ENCODE measurements at regions not wholly inside any gene's neighbourhood (a gene's known extent, or its start where the extent isn't known, plus 50 kb on each side); places are given as distances from the start of the nearest gene placed in this dataset.
A peak's percentile ranks its signal among the peaks of the same experiment; 100 is the strongest.
"Not testable (repeated sequence)": the region's sequence is repeated elsewhere in the genome, so short reads cannot be mapped to it uniquely, and the experiment has no call there.

DNA sequence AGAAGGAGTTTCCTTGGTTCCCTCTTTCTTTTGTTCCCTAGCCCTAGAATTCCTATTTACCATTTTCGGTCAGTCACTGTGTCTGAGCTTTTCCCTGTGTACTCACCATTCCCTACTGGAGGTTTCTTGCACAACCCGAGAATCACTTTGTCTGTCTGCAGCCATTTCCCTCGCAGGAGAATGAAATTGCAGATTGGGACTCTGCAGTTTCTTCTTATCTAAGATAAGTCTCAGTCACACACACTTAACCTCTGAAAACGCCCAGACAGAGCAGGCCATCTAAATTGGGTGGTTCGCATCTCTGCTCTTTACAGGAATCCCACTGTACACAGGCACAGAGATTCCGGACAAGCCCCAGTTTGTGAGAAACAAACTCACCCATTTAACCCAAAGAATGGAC lies 58.6 kb upstream of the CNTNAP2 start:
- no peak for FAIRE-seq

DNA sequence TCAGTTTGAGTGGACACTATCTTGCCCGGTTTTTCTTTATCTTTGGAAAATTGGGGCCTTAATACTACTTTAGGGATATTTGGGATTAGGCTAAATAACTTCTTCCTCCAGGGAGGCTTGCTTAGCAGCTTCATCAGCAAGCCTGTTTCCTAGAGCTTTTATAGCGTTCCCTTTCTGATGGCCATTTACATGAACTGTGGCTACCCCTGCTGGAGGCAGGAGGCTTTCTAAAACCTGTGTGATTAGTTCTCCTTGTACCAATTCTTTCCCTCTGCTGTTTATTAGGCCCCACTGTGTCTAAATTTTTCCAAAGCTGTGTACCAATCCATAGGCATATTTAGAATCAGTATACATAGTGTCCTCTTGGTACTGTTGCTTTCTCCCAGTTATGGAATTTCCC lies 61.7 kb upstream of the CNTNAP2 start:
- no peak for FAIRE-seq

DNA sequence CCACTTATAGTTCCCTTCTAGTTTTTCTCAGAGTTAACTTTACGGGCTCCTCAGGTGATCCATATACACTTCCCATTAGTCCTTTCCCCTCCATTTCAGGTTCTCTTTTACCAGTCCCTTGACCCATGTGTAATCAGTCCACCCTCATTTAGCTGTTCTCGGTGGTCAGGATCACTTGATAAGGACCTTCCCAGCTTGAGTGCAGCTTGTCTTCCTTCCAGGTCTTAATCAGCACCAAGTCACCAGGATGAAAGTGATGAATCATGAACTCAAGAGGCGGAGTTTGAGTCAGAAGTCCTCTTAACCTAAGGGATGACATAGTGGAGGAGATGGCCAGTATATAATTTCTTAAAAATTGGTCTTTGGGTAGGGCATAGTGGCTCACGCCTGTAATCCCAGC lies 63.1 kb upstream of the CNTNAP2 start:
- FAIRE-seq, result no peak

DNA sequence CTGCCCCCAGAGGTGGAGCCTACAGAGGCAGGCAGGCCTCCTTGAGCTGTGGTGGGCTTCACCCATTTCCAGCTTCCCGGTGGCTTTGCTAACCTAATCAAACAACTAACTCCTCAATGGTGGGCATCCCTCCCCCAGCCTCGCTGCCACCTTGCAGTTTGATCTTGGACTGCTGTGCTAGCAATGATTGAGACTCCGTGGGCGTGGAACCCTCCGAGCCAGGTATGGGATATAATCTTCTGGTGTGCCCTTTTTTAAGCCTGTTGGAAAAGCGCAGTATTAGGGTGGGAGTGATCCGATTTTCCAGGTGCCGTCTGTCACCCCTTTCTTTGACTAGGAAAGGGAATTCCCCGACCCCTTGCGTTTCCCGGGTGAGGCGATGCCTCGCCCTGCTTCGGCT lies 73.3 kb upstream of the CNTNAP2 start:
- FAIRE-seq, result not testable (repeated sequence)

DNA sequence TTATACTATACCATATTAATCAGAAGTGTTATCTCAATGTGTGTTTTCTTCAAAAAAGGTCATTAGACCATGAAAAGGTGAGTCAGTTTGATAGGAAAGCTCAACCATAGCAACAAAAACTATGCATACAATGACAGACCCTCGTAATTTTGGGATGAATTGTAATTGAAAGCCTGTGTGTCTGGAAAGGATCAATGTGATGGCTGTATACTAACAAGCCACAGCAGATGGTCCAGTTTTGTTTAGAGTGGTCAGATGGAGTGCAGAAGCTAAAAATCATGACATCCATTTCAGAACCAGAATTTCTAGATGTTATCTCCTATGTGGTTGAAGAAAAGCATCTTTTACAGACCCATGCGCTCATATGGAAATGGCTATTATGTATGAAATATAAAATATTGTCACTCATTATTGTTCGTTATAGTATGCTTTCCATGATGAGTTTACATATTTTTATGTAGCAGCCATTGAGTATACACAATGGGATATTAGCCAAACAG lies 88.3 kb upstream of the CNTNAP2 start:
- no peak for FAIRE-seq

DNA sequence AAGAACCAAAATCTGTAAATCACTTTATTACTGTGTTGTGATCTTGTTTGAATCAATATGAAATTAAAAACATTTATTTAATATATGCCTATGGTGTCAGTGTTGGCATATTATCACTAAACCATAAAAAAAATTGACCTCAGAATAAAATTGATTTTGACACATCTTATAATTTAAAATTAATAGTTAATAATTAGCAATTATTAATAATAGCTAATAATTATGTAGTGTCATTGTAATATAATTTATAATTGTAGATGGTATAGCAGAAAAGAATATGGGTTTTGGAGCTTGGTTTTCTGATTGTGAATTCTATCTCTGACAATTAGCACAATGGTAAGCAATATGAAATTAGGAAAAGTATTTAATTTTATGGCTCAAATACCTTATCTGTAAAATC lies 89.4 kb upstream of the CNTNAP2 start:
- FAIRE-seq, result peak; percentile 89

DNA sequence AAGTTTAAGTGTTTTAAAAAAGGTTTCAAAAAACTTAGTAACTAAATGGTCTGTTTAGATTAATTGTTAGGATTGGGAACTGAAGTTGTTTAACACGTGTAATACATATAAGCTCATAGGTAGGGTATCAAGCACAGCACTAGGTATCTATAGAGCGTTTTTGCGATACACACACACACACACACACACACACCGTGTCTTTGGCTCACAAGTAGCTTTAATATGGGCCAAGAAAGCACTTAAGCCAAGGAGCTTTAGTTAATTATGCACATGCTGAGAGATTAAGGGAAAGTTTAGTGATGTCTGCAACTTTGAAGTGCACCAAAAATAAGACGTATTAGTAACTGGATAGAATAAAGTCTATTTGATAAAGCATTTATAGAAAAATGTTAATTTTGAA lies 93.8 kb upstream of the CNTNAP2 start:
- FAIRE-seq, result no peak

DNA sequence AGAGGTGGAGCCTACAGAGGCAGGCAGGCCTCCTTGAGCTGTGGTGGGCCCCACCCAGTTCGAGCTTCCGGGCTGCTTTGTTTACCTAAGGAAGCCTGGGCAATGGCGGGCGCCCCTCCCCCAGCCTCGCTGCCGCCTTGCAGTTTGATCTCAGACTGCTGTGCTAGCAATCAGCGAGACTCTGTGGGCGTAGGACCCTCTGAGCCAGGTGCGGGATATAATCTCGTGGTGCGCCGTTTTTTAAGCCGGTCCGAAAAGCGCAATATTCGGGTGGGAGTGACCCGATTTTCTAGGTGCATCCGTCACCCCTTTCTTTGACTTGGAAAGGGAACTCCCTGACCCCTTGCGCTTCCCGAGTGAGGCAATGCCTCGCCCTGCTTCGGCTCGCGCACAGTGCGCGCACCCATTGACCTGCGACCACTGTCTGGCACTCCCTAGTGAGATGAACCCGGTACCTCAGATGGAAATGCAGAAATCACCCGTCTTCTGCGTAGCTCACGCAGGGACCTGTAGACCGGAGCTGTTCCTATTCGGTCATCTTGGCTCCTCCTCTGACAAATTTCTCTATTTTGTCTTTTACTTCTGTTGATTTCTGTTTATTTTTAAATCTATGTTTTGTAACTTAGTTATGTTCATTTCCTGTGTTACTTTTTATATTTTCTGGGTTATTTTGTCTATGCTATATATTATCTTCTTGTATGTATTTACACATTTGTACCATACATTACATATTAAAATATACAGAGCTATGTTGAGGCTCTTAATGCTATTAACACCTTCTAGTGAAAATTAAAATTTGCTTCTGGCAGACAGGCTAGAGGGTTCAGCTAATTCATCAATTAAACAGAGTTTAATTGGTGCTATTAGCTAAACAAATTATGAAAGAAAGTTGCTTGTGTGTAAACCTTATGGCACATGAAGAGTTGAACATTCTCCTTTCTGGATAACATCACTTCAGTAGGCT lies 97.3 kb upstream of the CNTNAP2 start:
- not testable (repeated sequence) for FAIRE-seq

DNA sequence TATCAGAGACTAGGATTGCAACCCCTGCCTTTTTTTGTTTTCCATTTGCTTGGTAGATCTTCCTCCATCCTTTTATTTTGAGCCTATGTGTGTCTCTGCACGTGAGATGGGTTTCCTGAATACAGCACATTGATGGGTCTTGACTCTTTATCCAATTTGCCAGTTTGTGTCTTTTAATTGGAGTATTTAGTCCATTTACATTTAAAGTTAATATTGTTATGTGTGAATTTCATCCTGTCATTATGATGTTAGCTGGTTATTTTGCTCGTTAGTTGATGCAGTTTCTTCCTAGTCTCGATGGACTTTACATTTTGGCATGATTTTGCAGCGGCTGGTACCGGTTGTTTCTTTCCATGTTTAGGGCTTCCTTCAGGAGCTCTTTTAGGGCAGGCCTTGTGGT lies 99.2 kb upstream of the CNTNAP2 start:
- not testable (repeated sequence) for FAIRE-seq

DNA sequence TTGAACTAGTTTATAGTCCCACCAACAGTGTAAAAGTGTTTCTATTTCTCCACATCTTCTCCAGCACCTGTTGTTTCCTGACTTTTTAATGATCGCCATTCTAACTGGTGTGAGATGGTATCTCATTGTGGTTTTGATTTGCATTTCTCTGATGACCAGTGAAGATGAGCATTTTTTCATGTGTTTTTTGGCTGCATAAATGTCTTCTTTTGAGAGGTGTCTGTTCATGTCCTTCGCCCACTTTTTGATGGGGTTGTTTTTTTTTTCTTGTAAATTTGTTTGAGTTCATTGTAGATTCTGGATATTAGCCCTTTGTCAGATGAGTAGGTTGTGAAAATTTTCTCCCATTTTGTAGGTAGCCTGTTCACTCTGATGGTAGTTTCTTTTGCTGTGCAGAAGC lies 102.4 kb upstream of the CNTNAP2 start:
- FAIRE-seq, result not testable (repeated sequence)

DNA sequence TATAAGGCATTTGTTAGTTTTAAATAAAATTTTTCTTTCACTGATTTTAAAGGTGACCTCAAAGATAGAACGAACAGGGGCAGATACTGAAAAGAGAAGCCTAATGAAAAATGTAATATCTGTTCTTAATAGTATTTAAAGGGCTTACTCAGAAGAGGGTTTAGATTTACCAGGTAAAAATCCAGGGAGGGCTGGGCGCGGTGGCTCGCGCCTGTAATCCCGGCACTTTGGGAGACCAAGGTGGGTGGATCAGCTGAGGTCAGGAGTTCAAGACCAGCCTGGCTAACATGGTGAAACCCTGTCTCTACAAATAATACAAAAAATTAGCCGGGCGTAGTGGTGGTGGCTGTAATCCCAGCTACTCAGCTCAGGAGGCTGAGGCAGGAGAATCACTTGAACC lies 108.3 kb upstream of the CNTNAP2 start:
- FAIRE-seq, result no peak

DNA sequence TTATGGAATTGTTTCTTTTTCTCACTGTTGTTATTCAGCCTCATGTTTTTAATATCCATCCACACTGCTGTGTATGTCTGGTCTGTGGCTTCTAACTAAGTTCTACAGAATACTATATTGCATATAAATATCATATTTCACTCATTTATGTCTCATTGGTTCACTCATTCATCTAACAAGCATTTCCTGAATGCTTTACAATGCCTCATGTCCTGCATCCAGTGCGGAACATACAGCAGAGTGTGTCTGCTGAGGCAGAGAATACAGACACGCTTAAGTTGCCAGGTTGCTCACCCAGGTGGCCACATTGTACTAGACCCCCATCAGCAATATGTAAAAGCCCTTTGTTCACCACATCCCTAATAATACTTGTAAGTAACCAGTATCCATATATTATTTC lies 111.8 kb upstream of the CNTNAP2 start:
- FAIRE-seq, result no peak

DNA sequence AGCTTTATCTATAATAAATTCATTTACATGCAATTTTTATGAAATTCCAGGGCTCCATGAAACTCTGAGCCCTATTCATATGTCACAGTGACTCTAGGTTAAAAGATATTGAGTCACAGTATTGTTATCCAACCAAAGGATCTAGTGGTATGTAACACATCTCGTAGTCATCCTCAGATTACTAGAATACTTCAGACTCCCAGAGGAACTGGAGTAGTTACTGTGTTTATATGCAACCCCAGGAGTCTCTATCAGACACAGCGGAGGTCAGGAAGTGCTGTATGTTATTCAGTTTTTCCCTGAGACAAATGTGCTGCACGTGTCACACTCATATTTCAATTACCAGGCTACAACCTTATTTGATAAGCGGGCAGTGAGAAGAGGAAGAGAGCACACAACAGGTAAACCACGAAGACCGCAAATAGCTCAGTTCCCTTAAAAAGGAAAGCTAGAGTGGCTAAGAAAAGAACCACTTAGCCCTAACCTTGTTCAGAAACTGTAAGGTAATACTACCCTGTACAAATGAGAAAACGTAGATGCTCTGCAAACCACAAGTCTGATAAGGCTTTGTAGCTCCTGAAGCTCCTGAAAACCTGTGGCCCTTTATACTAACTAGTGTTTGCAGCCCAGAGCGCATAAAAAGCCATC lies 114.0 kb upstream of the CNTNAP2 start:
- FAIRE-seq, result no peak

DNA sequence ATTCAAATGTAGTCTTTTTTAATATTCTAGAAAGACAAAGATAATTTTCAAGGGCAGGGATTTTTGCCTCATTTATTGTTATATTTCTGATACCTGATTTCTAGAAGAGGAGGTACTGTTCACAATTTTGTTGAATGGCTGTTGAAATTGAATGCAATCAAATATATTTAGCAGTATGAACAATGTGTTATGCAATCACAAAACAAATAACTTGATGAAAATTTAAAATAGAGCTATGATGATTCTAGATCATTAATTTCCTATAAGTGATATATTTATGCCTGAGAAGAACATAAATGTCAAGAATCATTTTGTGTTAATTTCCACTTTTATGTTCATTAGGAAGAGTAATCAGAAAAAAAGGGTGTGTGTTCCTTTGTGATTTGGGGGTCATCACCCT lies 114.6 kb upstream of the CNTNAP2 start:
- FAIRE-seq, result no peak

DNA sequence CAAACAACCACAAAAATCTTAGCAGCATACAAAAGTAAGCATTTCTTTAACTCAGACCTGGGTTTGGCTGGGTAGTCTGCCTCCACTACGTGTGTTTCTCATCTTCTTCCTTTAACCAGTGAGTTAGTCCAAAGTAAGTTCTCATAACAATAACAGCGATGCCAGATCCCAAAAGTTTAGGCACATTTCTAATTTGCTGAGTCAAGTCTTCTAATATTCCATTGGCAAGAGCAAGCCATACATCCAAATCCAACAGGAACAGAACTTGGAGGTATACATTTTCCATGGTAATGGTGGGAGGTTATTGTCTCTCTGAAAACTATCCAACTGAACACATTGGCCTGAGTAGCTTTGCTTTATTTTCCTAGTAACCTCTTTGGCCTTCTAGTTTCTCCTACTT lies 115.7 kb upstream of the CNTNAP2 start:
- FAIRE-seq, result no peak

DNA sequence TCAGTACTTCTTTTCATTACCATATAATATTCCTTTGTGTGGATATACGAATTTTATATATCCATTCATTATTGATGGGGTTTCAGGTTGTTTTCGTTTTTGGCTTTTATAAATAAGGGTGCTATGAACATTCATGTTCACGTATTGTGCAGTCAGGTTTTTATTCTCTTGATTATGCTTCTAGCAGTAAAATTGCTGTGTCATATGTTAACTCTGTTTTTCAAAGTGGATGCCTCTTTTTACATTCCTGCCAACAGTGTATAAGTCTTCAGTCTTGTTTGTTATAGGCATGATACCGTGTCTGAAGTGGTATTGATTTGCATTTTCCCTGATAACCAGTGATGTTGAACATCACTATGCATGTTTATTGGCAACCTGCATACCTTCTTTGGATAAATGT lies 127.1 kb upstream of the CNTNAP2 start:
- no peak for FAIRE-seq

DNA sequence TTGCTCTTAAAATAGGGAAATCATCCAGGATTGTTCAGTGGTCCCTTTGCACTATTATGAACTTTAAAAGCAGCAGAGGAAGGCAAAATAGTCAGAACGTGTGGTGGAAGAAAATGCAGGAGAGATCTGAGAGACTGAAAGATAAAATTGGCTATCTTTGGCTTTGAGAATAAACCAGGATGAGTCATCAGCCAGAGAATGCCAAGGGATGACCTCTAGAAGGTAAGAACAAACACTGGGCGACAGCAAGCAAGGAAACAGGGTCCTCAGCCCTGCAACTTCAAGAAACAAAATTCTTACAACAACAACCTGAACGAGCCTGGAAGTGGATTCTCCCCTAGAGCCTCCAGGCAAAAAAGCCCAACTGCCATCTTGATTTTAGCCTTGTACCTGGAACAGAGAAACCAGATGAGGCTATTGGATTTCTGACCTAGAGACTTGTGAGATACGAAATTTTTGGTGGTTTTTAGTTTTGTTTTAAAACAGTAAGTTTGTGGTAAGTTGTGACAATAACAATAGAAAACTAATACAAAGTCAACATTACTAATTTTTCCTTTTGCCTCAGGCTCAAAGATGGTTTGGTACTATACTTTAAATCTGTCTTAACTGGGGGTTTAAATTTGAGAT lies 130.2 kb upstream of the CNTNAP2 start:
- no peak for FAIRE-seq

DNA sequence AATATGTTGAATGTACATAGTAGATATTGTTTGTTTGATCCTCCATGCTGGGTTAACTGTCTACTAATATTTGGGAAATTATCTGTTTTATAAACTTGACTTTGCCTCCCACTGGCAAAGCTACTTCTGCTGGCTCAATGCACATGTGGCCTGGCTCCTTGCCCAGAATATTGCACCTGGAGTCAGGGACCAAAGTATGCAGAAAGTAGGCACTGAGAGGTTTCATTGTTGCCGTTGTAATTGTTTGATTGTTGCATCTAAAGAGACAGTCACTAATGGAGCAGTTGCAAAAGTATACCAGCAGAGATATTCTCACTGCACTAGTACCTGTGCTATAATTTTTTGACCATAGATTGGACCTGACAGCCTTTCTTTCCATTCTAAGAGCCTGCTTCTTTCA lies 137.8 kb upstream of the CNTNAP2 start:
- FAIRE-seq, result no peak

DNA sequence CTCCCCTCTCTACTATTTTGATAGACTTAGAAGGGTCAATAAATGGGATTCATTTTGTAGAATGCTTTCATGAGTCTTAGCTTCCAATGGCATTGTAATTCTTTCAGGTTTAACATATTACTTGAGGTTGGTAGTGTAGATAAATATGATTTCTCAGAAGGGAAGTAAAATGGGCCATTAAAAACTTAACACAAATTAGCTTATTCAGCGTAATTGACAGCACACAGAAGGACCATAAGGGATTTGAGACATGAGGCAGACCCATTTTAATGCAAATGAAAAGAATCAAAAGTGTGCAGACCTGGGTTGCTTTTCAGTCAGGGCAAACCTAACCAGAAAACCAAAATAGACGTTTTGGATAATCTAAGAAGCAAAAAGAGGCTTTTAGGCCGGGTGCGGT lies 156.6 kb upstream of the CNTNAP2 start:
- no peak for FAIRE-seq

DNA sequence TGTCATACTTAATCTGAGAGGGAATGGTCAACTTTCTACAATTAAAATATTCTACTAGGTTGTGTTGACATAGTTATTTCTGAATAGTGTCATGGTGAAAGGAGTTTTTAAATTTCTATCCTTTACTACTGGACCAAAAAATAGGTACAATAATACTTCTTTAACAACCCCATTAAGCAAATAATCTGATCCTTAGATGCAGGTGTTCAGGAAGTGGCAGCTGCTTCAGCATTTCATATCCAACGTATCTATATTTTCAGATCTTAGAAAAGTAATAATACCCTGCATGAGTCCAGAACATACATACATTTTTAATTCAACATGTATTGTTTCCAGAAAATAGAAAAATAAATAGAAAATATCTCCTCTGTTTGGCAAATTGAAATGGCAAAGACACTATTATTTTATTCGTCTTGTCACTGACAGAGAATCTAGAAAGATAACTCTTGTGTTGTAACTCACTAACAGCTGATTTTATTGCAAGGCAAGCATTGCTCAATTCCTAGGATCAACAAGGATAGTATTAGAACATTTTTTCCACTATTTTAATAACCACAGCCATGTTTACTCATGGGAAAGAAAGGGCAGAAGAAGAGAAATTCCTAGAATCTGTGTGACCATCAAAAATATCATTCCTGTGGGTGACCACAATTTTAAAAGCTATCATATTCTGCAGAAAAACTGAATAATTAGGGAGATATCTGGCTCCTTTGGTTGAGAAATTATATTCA lies 159.3 kb upstream of the CNTNAP2 start:
- no peak for FAIRE-seq

DNA sequence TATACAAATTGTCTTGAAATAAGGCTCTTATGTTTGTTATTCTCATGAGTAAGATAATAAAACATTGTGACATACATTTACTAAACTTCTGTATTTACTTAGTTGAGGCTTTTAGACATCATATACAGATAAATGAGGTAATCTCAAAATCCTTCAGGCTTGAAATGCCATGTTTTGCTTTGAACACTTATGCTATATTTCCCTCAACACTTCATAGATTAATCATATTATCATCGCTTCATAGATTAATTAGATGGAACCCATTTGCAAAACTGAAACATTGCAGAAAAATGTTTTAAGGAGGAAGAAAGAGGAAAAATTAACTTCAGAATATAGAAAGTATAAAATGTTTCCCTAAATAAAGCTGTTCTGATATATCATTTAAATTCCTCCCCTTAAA lies 165.0 kb upstream of the CNTNAP2 start:
- FAIRE-seq, result no peak

DNA sequence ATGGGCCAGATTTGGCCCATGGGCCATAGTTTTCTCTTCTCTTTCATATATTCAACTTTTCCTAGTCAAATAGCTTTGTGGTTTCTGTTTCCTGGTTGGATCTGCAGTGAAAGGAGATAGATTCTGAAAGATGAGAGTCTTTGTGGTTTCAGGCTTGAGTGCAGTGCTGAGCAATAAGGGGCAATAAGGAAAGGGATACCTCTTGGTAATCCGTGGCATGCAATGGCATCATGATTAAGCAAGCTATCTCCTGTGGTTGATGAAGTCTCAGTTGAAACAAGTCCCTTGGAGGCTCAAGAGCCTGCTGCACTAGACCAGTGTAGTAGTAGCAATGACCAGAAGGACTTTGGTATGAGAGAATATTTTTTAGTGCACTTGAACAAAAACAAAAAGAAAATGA lies 187.7 kb upstream of the CNTNAP2 start:
- FAIRE-seq, result no peak

DNA sequence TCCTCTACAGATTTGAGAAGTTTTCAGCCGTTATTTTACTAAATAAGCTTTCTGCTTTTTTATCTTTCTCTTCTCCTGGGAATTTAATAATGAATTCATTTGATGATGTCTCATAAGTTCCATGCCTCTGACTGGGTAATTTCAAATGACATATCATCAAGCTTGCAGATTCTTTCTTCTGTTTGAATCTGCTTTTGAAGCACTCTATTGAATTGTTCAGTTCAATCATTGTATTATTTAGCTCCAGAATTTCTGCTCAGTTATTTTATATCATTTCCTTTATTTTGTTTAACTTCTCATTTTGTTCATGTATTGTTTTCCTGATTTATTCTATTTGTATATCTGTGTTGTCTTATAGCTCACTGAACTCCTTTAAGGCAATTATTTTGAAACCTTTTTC lies 196.9 kb upstream of the CNTNAP2 start:
- no peak for FAIRE-seq

All from A204.1 (cell line).